Fibroblast of skin of scalp (primary cell): ENCODE measurements at regions not wholly inside any gene's neighbourhood (a gene's known extent, or its start where the extent isn't known, plus 50 kb on each side); places are given as distances from the start of the nearest gene placed in this dataset.

Experiments
- DNase-seq: peaks from one replicate; pipeline ENCODE4 v3.0.0-alpha.2; 2013

- peak; percentile 73 for DNase-seq
Measured at GRCh38 chr1:65687428-65688214, 105.1 kb upstream of the PDE4B start.

GRCh38 chr1:65688215-65688566 lies 104.5 kb upstream of the PDE4B start:
- DNase-seq, result no peak

- no peak for DNase-seq
Measured at GRCh38 chr1:65688848-65689247, 103.8 kb upstream of the PDE4B start.

- no peak for DNase-seq
Measured at GRCh38 chr1:65691152-65691900, 101.4 kb upstream of the PDE4B start.

GRCh38 chr1:65691972-65692371 lies 100.7 kb upstream of the PDE4B start:
- DNase-seq, result no peak

GRCh38 chr1:65694126-65694525 lies 98.6 kb upstream of the PDE4B start:
- no peak for DNase-seq

GRCh38 chr1:65694933-65695332 lies 97.8 kb upstream of the PDE4B start:
- no peak for DNase-seq

GRCh38 chr1:65698590-65698989 lies 94.1 kb upstream of the PDE4B start:
- no peak for DNase-seq

GRCh38 chr1:65703853-65704252 lies 88.8 kb upstream of the PDE4B start:
- no peak for DNase-seq

GRCh38 chr1:65704318-65704717 lies 88.4 kb upstream of the PDE4B start:
- DNase-seq, result no peak

GRCh38 chr1:65717815-65718454 lies 74.8 kb upstream of the PDE4B start:
- peak; percentile 41 for DNase-seq

GRCh38 chr1:65719391-65719790 lies 73.3 kb upstream of the PDE4B start:
- no peak for DNase-seq

- DNase-seq, result no peak
Measured at GRCh38 chr1:65722461-65722860, 70.2 kb upstream of the PDE4B start.

GRCh38 chr1:65724151-65724550 lies 68.5 kb upstream of the PDE4B start:
- DNase-seq, result no peak

- no peak for DNase-seq
Measured at GRCh38 chr1:65725064-65725463, 67.6 kb upstream of the PDE4B start.

- no peak for DNase-seq
Measured at GRCh38 chr1:65728504-65728903, 64.2 kb upstream of the PDE4B start.

- no peak for DNase-seq
Measured at GRCh38 chr1:65729259-65729658, 63.4 kb upstream of the PDE4B start.

GRCh38 chr1:65734979-65735378 lies 57.7 kb upstream of the PDE4B start:
- no peak for DNase-seq

GRCh38 chr1:65741993-65742392 lies 50.7 kb upstream of the PDE4B start:
- DNase-seq, result no peak
